ENCODE measurements at regions not wholly inside any gene's neighbourhood (a gene's known extent, or its start where the extent isn't known, plus 50 kb on each side); places are given as distances from the start of the nearest gene placed in this dataset.

- TF ChIP-seq CTCF (IDR thresholded peaks at IDR 0.05), result no peak
- TF ChIP-seq POLR2AphosphoS5 (IDR thresholded peaks at IDR 0.05), result no peak
- no peak for TF ChIP-seq POLR2A (IDR thresholded peaks at IDR 0.05)
Observed at GRCh38 chr18:77374446-77374805, 124.8 kb downstream of the GALR1 start.
